HL-60 (cell line): ENCODE measurements at regions not wholly inside any gene's neighbourhood (a gene's known extent, or its start where the extent isn't known, plus 50 kb on each side); places are given as distances from the start of the nearest gene placed in this dataset.
"Not testable (repeated sequence)": the region's sequence is repeated elsewhere in the genome, so short reads cannot be mapped to it uniquely, and the experiment has no call there.

Experiments used
- DNase-seq, 2 experiments: peaks; one replicate each; pipeline ENCODE4 v3.0.0-alpha.2; 2010 to 2020; ENCODE audit warnings: low read depth in 1 of 2, low spot score in 1 of 2
- H3K27ac ChIP-seq: fragments of 250-450 bp; sonication (Bioruptor Pico); replicated peaks from 2 replicates; pipeline ENCODE4 v1.5.1; 2020; ENCODE audit warnings: mild to moderate bottlenecking, moderate library complexity
- H3K27me3 ChIP-seq: fragments of 250-450 bp; sonication (Bioruptor Pico); 2 replicates; pipeline ENCODE4 v1.5.1; 2021; ENCODE audit warnings: mild to moderate bottlenecking, moderate library complexity; ENCODE audit not compliant: insufficient read depth, poor library complexity, severe bottlenecking
- H3K4me3 ChIP-seq: replicated peaks from 2 replicates; pipeline ENCODE4 v1.5.1; 2011; ENCODE audit warnings: mild to moderate bottlenecking, control low read depth, low read length; ENCODE audit not compliant: insufficient read depth
- CTCF ChIP-seq: IDR thresholded peaks from one replicate; pipeline ENCODE4 v1.5.1; 2011; ENCODE audit warnings: low read length, control low read depth, inconsistent platforms; ENCODE audit not compliant: insufficient read depth
- GABPA ChIP-seq: IDR thresholded peaks from 2 replicates; pipeline ENCODE4 v1.6.1; 2012; ENCODE audit warnings: low read depth
- POLR2AphosphoS5 ChIP-seq: IDR thresholded peaks from 2 replicates; pipeline ENCODE4 v1.6.1; 2012; ENCODE audit warnings: low read depth
- REST ChIP-seq: IDR thresholded peaks from 2 replicates; pipeline ENCODE4 v1.6.1; 2012; ENCODE audit warnings: low read depth; ENCODE audit not compliant: insufficient replicate concordance
- SPI1 ChIP-seq: IDR thresholded peaks from 2 replicates; pipeline ENCODE4 v1.6.1; 2012; ENCODE audit warnings: low read depth, mild to moderate bottlenecking, borderline replicate concordance

GRCh38 chr3:20984594-20985205, 766.3 kb downstream of the ZNF385D start:
- Histone ChIP-seq H3K27ac (no peak overlapping the region), H3K4me3 (no peak overlapping the region), H3K27me3 (no peaks in the 10 kb centered on the region)
- DNase-seq = no peak
- TF ChIP-seq POLR2AphosphoS5 (no peak), GABPA (no peak), CTCF (no peak), REST (no peak), SPI1 (no peak)

DNA sequence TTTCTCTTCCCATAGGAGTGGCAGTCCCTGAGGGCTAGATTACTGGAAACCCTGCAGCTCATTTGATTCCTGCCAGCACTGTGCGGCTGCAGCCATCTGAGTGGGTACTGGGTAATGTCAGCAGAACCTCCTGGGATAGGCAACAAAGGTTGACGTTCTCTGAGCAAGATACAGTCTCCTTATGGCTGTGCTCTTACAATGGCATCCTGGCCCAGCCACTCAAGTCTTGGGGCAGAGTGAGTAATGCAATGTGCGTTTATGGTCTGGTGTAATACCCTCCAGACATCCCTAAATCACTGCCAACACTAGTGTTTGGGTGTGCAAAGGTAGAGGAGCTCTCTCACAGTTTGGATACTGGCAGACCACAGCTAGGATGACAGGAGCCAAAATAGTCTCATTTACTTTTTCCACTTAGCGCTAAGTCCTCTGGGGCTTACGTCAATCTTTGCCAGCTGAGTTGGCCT, 775.8 kb downstream of the ZNF385D start:
- Histone ChIP-seq H3K4me3 (no peak overlapping the region), H3K27ac (no peak overlapping the region), H3K27me3 (no peaks in the 10 kb centered on the region)
- no peak for DNase-seq
- TF ChIP-seq GABPA = no peak
- no peak for TF ChIP-seq POLR2AphosphoS5
- TF ChIP-seq CTCF = no peak
- TF ChIP-seq SPI1 = no peak

- Histone ChIP-seq H3K27ac (no peak overlapping the region), H3K4me3 (no peak overlapping the region), H3K27me3 (no peaks in the 10 kb centered on the region)
- DNase-seq = no peak
- TF ChIP-seq GABPA (no peak), SPI1 (no peak), REST (no peak), CTCF (no peak), POLR2AphosphoS5 (no peak)
These were observed 776.6 kb downstream of the ZNF385D start for GRCh38 chr3:20974396-20974795.

DNA sequence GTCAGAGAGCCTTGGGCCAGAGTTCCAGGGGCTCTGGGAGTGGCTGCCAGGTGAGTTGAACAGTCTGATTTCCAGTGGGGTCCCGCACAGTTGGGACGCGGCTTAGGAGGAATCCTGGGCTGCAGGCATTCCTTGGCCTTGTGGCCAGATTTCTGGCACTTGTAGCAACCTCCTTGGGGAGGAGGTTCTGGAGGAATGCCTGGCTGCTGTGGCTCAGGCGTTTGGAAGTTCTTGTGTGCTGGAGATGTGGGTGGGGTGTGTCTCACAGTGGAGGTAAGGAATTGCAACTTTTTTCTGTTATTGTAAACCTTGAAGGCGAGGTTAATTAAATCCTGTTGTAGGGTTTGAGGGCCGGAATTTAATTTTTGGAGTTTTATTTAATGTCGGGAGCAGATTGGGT, 780.2 kb downstream of the ZNF385D start:
- not testable (repeated sequence) for H3K27ac ChIP-seq, H3K27me3 ChIP-seq, H3K4me3 ChIP-seq, DNase-seq

- H3K27me3 ChIP-seq = not testable (repeated sequence)
These were observed 781.5 kb upstream of the SGO1 start for GRCh38 chr3:20967485-20967884.

More at GRCh38 chr3:20967485-20967884, 781.5 kb upstream of the SGO1 start:
- DNase-seq, H3K4me3 ChIP-seq, H3K27ac ChIP-seq: not testable (repeated sequence)
